ENCODE measurements at regions not wholly inside any gene's neighbourhood (a gene's known extent, or its start where the extent isn't known, plus 50 kb on each side); places are given as distances from the start of the nearest gene placed in this dataset.
"Not testable (repeated sequence)": the region's sequence is repeated elsewhere in the genome, so short reads cannot be mapped to it uniquely, and the experiment has no call there.

DNA sequence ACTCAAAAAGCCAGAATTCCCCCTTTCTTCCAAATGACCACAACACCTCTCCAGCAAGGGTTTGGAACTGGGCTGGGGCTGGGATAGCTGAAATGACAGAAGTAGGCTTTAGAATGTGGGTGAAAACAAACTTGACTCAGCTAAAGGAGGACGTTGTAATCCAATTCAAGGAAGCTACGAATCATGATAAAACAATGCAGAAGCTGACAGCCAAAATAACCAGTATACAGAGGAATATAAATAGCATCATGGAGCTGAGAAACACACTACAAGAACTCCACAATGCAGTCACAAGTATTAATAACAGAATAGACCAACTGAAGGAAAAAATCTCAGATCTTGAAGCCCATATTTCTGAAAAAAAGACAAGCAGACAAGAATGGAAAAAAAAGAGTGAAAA is 95.8 kb upstream of the TET2 start:
- peak; percentile 20 for DNase-seq (ENCODE audit: low read depth)

DNA sequence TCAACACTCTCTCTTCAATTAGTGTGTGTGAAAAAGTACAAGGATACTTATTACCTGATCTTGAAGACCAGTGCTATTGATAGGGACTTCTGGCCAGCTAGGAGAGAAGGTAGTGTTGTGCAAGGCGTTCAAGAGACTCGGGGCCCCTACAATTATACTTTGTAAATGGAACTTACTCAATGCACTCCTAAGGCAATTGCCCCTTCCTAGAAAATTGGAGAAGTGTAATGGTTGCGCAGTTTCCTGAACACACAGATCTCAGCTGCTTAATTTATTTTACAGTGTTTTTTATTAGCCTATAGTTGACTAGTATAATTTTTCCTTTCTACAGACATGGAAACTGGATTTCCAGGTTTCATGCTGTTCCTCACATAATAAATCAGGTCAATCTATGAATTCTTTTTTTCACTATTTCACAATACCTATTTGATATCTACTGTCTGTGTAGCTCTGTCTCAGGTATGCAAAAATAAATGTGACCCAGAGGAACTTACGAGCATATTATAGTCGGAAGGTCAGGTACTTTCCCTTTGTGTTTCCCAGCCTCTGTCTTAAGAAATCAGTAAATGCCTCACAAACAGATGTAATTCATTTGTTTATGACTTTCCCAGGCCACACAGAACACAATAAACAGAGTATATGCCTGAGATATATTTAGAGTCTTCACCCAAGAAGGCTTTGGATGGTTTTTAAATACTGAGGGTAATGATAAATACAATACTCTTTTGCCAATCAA is 89.1 kb upstream of the TET2 start:
- DNase-seq (ENCODE audit: low read depth) = no peak

- no peak for DNase-seq (ENCODE audit: low read depth)
These were observed 88.4 kb upstream of the TET2 start for GRCh38 chr4:105058177-105058812.

DNA sequence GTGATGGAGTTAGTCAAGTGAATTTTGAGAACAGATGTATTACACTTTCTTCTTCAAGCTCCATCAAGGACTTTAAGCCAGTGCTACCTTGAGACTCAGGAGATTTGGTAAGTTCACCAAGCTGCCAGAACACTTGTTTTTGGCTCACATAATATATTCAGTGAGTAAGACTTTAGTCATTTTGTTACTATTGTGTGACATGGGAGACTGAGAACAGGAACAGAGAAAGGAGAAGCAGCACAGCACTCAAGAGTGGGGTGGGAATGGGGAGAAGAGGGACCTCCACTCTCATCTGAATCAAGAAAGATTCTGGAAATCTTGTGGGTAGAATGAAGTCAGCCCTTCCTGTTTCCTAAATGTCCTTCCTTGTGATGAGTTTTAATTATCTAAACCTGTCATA is 87.3 kb upstream of the TET2 start:
- DNase-seq (ENCODE audit: low read depth) = no peak

- DNase-seq (ENCODE audit: low read depth) = no peak
These were observed 86.0 kb upstream of the TET2 start for GRCh38 chr4:105060628-105061027.

DNA sequence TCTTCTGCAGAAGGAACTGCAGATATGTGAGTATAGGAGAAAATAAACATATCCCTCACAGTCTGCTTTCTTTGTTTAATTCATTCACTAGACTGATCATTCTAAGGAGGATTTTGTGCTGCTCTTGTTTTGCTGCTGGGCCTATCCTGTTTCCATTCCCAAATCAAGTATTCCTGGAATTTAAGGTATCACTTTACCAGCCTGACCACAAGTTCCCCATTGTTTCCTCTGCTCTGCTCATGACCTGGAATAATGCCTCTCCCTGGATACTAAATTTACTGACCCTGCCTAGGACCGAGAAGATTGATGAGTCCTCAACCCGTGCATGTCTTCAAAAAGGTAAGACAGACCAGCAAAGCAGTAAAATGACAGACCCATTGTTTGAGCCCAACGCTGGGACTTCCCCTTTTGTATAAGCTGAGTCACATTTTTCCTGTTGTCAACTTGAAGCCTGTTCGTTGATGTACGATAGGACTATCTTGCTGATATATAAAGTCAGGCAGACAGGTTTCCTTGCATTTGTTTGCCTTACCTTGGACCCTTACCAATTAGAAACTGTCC is 85.5 kb upstream of the TET2 start:
- DNase-seq (ENCODE audit: low read depth) = no peak

DNA sequence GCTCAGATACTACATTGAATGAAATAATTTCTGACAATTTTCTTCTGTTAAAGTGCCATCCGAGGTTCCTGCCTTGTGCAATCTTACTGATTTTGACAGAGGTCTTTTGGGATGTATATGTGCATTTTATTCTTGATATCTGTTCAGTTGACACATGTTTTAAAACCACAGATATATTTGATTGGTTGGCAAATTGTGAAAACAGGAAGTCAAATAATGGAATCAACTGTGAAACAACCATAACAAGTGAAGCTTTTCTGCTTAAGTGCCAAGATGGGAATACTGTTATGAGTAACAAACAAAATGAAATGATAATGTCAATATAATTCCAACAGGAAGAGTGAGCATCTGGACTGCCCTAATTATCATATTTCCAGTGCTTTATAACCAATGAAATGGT is 84.9 kb upstream of the TET2 start:
- no peak for DNase-seq (ENCODE audit: low read depth)

- DNase-seq (ENCODE audit: low read depth) = no peak
These were observed 80.3 kb upstream of the TET2 start for GRCh38 chr4:105066401-105066800.

DNA sequence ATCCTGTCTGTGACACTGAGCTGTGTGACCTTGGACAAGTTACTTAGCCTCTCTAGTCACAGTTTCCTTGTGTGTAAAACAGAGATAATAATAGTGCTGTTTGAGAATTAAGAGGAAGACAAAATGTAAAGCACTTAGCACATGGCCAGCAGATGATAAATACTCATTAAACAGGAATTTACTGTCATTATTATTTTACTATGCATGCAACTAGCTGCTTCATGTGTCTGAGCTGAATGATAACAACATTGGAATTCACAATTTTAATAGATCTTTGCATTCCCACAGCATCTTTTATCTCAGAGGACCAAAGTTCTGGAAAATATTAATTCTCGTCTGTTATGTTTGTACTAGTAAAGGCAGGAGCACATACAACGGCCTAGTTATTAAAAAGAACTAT is 79.2 kb upstream of the TET2 start:
- no peak for DNase-seq (ENCODE audit: low read depth)

DNA sequence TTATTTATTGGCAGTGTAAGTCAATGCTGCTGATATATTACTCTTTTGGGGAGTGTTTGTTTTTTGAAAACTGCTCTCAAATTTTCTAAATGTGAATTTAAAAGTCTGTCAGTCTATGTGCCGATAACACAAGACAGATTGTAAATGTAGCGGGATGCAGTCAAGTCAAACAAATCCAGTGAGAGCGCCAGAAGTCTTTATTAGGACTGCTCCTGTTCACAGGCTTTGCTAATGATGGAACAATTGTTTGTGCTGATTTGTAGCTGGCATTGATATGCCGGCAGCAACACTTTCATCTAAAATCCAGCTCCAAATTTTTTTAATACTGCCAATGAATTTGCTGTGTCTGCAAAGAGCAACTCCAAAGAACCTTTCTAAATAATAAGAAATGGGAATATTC is 78.7 kb upstream of the TET2 start:
- DNase-seq (ENCODE audit: low read depth) = no peak

DNA sequence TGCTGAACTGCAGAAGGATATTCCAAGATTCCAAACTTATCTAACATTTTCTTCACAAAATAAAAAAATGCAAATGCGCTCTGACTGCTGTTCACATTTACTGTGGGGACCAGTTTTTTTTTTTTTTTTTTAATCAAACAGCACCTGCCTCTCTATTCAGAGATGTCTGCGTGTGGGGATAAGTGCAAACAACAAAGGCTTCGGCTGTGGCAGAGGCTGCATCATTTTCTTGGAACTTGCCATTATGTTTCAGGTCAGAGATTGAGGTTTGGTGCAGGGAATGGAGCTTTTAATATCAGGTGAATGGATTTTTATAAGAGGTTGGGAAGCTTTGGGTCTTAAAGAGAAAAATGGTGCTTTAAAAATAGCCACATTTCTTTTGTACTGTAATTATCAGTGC is 78.2 kb upstream of the TET2 start:
- no peak for DNase-seq (ENCODE audit: low read depth)

DNA sequence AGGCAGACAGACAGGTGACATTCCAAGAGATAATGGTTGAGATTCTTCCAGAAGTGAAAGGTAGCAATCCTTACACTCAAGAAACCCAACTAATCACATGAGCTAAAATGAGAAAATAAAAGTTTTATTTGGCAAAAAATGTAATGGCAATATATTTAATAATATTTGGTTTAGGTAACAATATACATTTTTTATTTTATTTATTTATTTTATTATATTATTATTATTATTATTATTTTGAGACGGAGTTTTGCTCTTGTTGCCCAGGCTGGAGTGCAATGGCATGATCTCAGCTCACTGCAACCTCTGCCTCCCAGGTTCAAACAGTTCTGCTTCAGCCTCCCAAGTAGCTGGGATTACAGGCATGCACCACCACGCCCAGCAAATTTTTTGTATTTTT is 74.6 kb upstream of the TET2 start:
- DNase-seq (ENCODE audit: low read depth) = not testable (repeated sequence)

- no peak for DNase-seq (ENCODE audit: low read depth)
These were observed 72.6 kb upstream of the TET2 start for GRCh38 chr4:105074097-105074496.

DNA sequence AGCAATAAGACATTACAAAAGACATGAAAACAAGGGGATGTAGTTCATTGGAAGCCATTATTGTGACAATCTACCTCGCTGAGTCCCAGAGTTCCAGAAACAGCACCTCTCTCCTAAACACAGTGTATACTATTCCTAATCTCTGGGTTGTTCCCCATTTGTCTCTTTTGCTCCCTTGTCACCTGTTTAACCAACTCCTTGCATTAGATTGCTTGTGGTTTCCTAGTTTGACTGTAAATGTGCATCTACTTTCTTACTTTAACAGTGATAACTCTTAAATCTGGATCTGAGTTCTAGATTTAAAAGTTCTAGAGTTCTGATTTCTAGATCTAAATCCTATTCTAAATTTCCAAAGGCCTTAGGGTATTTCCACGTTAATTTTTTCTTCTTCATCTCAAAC is 71.6 kb upstream of the TET2 start:
- DNase-seq (ENCODE audit: low read depth) = no peak

DNA sequence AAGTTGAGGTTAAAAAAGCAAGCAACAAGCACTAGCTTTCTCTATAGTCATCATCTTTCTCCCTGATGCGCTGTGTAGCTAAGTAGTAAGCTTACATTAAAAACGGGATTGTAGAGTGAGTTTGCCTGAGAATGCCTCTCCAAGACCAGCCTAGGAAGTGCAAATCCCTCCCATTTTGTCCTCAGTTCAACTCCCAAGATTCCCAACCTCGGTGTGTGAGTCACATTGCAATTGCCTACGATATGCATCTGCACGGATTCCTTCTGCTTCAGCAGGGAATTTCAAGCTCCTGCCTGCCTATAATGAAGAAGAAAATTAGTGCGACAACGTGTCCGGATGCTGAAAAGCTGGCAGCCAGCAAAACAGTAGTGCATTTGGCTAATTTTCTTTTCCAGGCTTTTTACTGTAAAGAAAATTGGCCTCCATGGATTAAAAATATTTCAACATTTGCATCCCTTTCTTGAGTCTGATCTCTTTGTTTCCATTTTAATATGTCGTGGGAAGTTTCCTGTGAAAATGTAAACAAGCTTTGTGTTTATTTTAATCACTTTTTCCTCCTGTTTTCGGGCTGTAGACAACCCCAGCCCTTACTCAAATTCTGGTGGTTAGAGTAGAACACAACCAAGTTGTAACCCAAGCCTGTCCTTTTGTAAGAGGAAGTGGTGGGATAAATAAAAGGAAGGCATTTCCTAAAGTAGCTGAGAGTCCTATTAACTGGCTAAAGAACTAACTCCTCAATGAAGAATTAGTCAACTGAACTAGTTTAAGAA is 58.4 kb upstream of the TET2 start:
- DNase-seq (ENCODE audit: low read depth) = peak; percentile 92

- peak; percentile 82 for DNase-seq (ENCODE audit: low read depth)
These were observed 54.3 kb upstream of the TET2 start for GRCh38 chr4:105092356-105092755.

DNA sequence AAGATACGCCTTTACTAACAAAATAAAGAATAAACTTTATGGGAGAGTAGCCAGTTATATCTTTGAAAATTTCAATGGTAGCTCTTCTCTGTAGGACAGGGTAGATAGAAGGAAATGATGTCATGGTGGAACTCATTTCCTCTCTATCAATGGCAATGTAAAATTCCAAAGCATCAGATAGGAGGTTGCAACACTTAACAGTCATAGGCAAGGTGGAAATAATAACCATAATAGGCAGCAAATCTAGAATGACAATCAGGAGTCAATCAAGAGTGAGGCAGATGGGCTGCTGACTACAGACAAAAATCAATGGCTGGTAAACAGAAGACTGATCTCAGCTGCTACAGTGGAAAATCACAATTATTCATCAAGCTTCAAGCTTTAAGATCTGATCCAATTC is 53.9 kb upstream of the TET2 start:
- no peak for DNase-seq (ENCODE audit: low read depth)

GRCh38 chr4:105093975-105094374 is 52.7 kb upstream of the TET2 start:
- no peak for DNase-seq (ENCODE audit: low read depth)

Measured in GM04504 (cell line).